A673 (cell line): ENCODE measurements at regions not wholly inside any gene's neighbourhood (a gene's known extent, or its start where the extent isn't known, plus 50 kb on each side); places are given as distances from the start of the nearest gene placed in this dataset.

Experiments
- BruUV-seq: library from RNA; stranded (reverse); fragments of 400-500 nt; replicated peaks from 2 replicates; lab custom pipeline; 2021; lab: Mats Ljungman, UMichigan
- CTCF ChIA-PET: fragments of 300-600 bp; sonication (Branson Sonifier 250); formaldehyde crosslinking; loops from one replicate; lab custom pipeline; 2022; ENCODE audit warnings: antibody characterized with exemption; lab: Charles Lee
- POLR2A ChIA-PET: fragments of 300-600 bp; sonication (Branson Sonifier 250); formaldehyde crosslinking; loops from one replicate; lab custom pipeline; 2022; ENCODE audit warnings: antibody characterized with exemption; ENCODE audit not compliant: low non-redundant PET; lab: Charles Lee
- DNase-seq: peaks from one replicate; pipeline ENCODE4 v3.0.0-alpha.2; 2015; ENCODE audit warnings: low spot score
- H3K27ac ChIP-seq: fragments of 200-600 bp; sonication (generic); 2 replicates; pipeline ENCODE4 v1.5.1; 2016; ENCODE audit warnings: mixed run types, low read depth, mild to moderate bottlenecking, mixed read lengths, antibody characterized with exemption, low read length; ENCODE audit not compliant: poor library complexity, severe bottlenecking
- H3K27me3 ChIP-seq: fragments of 200-600 bp; sonication (generic); replicated peaks from 2 replicates; pipeline ENCODE4 v1.6.1; 2017; ENCODE audit warnings: mixed run types, low read depth, mild to moderate bottlenecking, mixed read lengths, antibody characterized with exemption, low read length; ENCODE audit not compliant: insufficient read depth, poor library complexity
- H3K36me3 ChIP-seq: fragments of 200-600 bp; sonication (generic); 2 replicates; pipeline ENCODE4 v1.6.1; 2016; ENCODE audit warnings: mixed run types, mild to moderate bottlenecking, mixed read lengths, antibody characterized with exemption, low read length; ENCODE audit not compliant: insufficient read depth, poor library complexity, severe bottlenecking
- H3K4me1 ChIP-seq: fragments of 200-600 bp; sonication (generic); 2 replicates; pipeline ENCODE4 v1.6.1; 2017; ENCODE audit warnings: mixed run types, mild to moderate bottlenecking, mixed read lengths, antibody characterized with exemption, low read length; ENCODE audit not compliant: insufficient read depth, poor library complexity, severe bottlenecking
- H3K4me3 ChIP-seq: fragments of 200-600 bp; sonication (generic); 2 replicates; pipeline ENCODE4 v1.5.1; 2016; ENCODE audit warnings: low read depth, mixed run types, mild to moderate bottlenecking, mixed read lengths, low read length; ENCODE audit not compliant: poor library complexity, severe bottlenecking
- H3K9me3 ChIP-seq: fragments of 200-600 bp; sonication (generic); 2 replicates; pipeline ENCODE4 v1.6.1; 2016; ENCODE audit warnings: mixed run types, low read depth, mild to moderate bottlenecking, mixed read lengths, antibody characterized with exemption, low read length; ENCODE audit not compliant: poor library complexity, severe bottlenecking
- EZH2 ChIP-seq: fragments of 200-600 bp; sonication (generic); IDR thresholded peaks from 2 replicates; pipeline ENCODE4 v1.6.1; 2017; ENCODE audit warnings: borderline replicate concordance, low read depth, mild to moderate bottlenecking, mixed read lengths, antibody characterized with exemption, low read length; ENCODE audit not compliant: poor library complexity, severe bottlenecking
- intact Hi-C: fragments of 100-400 bp; cut with micrococcal nuclease; formaldehyde crosslinking; loops from one replicate; pipeline ENCODE4 v1.10.0; 2022; ENCODE audit not compliant: unreplicated experiment
- TF ChIP-seq, protein P1 (sequence below): fragments of 300-800, 200-600 bp; sonication (generic); conservative IDR thresholded peaks from 2 replicates; pipeline ENCODE4 v1.5.1; 2017; ENCODE audit warnings: low read depth, mild to moderate bottlenecking, antibody characterized with exemption, low read length, moderate library complexity, mixed read lengths

DNA sequence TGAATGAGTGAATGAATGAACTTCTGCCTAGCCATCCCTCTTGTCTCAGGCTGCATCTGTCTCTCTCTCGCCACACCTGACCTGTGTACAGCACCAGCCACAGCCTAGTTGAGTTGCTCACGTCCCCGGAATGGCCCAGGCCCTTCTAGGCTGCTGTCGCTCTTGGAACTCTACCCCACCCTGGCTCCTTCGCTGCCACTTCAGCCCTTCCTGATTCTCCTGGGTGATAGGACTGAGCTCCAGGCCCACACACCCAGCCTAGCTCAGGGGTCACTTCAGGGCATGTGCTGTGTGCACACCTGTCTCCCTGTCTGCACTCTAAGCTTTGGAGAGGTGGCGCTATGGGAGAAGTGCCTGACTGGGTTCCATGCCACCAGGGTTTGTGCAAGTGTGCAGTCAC, 236.6 kb downstream of the GLI2 start:
- Histone ChIP-seq H3K9me3 (no peaks in the 10 kb centered on the region), H3K27ac (no peak overlapping the region), H3K27me3 (no peaks in the 10 kb centered on the region), H3K4me1 (no peaks in the 10 kb centered on the region), H3K4me3 (no peak overlapping the region), H3K36me3 (no peaks in the 10 kb centered on the region)
- intact Hi-C loops: no loop called here
- CTCF ChIA-PET: no interaction called here
- POLR2A ChIA-PET: no interaction called here
- DNase-seq: no peak
- TF ChIP-seq, protein P1, sequence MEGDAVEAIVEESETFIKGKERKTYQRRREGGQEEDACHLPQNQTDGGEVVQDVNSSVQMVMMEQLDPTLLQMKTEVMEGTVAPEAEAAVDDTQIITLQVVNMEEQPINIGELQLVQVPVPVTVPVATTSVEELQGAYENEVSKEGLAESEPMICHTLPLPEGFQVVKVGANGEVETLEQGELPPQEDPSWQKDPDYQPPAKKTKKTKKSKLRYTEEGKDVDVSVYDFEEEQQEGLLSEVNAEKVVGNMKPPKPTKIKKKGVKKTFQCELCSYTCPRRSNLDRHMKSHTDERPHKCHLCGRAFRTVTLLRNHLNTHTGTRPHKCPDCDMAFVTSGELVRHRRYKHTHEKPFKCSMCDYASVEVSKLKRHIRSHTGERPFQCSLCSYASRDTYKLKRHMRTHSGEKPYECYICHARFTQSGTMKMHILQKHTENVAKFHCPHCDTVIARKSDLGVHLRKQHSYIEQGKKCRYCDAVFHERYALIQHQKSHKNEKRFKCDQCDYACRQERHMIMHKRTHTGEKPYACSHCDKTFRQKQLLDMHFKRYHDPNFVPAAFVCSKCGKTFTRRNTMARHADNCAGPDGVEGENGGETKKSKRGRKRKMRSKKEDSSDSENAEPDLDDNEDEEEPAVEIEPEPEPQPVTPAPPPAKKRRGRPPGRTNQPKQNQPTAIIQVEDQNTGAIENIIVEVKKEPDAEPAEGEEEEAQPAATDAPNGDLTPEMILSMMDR: no peak
- no peak for TF ChIP-seq EZH2
- BruUV-seq: no TSS peak

DNA sequence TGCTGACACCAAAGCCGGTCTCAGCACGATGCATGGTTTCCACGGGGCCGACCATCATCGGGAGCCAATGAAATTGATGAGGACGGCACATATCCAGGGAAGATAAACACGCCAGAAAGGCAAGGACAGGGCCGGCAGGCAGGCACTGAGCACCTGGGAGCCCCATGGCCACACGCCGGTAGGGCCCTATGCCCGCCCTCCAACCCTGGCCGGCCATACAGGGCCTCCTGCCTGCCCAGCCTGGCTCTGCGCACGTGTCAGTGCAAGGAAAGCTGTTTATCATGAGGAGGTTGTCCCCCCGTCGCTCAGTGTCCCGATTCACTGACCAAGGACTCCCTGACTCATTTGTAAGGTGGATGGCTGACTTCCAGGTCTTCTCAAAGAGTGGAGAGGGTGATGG, 237.5 kb downstream of the GLI2 start:
- DNase-seq: no peak
- CTCF ChIA-PET: no interaction called here
- intact Hi-C loops: no loop called here
- no peak overlapping the region for H3K27ac ChIP-seq
- POLR2A ChIA-PET: no interaction called here
- TF ChIP-seq EZH2: no peak
- TF ChIP-seq, protein P1: no peak
- no peaks in the 10 kb centered on the region for H3K27me3 ChIP-seq
- no TSS peak for BruUV-seq
- H3K9me3 ChIP-seq: no peaks in the 10 kb centered on the region
- H3K4me1 ChIP-seq: no peaks in the 10 kb centered on the region
- no peak overlapping the region for H3K4me3 ChIP-seq
- H3K36me3 ChIP-seq: no peaks in the 10 kb centered on the region

DNA sequence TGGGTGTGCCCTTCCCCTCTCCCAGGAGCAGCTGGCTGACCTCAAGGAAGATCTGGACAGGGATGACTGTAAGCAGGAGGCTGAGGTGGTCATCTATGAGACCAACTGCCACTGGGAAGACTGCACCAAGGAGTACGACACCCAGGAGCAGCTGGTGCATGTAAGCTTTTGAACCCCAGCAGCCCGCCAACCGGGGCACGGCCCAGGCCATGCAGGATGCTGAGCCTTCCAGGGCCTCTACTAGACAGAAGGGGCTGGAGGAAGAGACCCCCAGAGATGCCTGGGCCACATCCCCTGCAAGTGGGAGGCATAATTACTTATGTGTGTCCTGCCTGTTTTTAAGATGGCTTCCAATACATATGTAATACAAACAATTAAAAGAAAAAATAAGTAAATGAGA, 239.3 kb downstream of the GLI2 start:
- H3K27me3 ChIP-seq: no peaks in the 10 kb centered on the region
- TF ChIP-seq EZH2: no peak
- TF ChIP-seq, protein P1: no peak
- no peaks in the 10 kb centered on the region for H3K4me1 ChIP-seq
- POLR2A ChIA-PET: no interaction called here
- DNase-seq: no peak
- no peaks in the 10 kb centered on the region for H3K36me3 ChIP-seq
- no peak overlapping the region for H3K4me3 ChIP-seq
- H3K9me3 ChIP-seq: no peaks in the 10 kb centered on the region
- CTCF ChIA-PET: no interaction called here
- H3K27ac ChIP-seq: no peak overlapping the region
- BruUV-seq: no TSS peak
- intact Hi-C loops: no loop called here
